ENCODE measurements at regions not wholly inside any gene's neighbourhood (a gene's known extent, or its start where the extent isn't known, plus 50 kb on each side); places are given as distances from the start of the nearest gene placed in this dataset.

DNA sequence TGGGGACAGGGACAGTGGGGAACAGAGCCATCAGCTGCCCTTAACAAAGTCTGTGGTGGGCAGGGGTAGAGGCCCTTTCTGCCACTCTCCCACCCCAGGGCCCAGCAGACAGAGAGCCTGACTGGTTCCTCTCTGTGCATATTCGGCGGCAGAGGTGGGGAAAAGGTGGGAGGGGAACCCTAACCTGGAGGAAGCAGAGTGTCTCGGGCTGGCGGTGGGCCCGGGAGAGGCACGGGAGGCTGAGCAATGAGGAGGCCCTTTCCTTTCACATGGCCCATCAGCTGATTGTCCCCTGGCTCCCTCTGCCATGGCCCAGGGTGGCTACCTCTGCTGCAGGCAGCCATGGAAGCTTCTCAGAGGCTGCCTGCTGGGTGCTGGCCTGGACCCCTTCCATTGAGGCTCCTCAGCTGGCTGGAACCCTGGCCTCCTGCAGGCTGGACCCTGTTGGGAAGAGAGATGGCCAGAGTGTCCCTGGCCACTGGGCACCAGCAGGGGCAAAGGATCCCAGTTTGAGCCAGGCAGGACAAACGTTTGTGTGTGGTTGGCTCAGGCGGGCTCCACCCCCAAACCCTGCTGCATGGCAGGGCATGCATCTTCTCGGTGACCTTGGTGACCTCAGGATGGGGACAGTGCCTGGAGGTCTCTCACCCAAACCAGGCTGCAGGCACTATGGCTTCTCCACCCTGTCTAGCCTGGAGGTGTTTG lies 202.8 kb upstream of the ZNF536 start:
- TF ChIP-seq, protein P1, sequence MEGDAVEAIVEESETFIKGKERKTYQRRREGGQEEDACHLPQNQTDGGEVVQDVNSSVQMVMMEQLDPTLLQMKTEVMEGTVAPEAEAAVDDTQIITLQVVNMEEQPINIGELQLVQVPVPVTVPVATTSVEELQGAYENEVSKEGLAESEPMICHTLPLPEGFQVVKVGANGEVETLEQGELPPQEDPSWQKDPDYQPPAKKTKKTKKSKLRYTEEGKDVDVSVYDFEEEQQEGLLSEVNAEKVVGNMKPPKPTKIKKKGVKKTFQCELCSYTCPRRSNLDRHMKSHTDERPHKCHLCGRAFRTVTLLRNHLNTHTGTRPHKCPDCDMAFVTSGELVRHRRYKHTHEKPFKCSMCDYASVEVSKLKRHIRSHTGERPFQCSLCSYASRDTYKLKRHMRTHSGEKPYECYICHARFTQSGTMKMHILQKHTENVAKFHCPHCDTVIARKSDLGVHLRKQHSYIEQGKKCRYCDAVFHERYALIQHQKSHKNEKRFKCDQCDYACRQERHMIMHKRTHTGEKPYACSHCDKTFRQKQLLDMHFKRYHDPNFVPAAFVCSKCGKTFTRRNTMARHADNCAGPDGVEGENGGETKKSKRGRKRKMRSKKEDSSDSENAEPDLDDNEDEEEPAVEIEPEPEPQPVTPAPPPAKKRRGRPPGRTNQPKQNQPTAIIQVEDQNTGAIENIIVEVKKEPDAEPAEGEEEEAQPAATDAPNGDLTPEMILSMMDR (IDR thresholded peaks at IDR 0.05; ENCODE audit: borderline replicate concordance, control extremely low read depth, extremely low read depth, insufficient read depth, missing control alignments) = no peak
- no peak for DNase-seq (ENCODE audit: low spot score)
- in situ Hi-C loops (cut with MboI; ENCODE audit: low sequenced_read_pairs, unreplicated experiment) = no loop called here

DNA sequence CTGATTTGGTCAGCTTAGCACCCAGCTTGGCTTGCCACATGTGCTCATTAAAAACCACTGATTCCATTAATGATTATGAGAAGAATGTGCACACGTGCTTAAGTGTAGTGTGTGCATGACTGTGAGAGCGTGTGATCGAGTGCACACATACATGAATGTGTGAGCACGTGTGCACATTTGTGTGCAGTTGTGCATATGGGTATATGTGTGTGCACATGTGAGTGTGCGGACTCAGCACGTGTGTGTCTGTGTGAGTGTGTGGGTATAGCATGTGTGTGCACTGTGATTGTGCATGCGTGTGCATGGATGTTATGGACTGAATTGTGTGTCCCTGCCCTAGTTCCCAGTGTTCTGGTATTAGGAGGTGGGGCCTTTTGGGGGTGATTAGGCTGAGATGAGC lies 202.1 kb upstream of the ZNF536 start:
- in situ Hi-C loops (cut with MboI; ENCODE audit: low sequenced_read_pairs, unreplicated experiment) = no loop called here
- DNase-seq (ENCODE audit: low spot score) = no peak
- TF ChIP-seq, protein P1 (IDR thresholded peaks at IDR 0.05; ENCODE audit: borderline replicate concordance, control extremely low read depth, extremely low read depth, insufficient read depth, missing control alignments) = no peak

DNA sequence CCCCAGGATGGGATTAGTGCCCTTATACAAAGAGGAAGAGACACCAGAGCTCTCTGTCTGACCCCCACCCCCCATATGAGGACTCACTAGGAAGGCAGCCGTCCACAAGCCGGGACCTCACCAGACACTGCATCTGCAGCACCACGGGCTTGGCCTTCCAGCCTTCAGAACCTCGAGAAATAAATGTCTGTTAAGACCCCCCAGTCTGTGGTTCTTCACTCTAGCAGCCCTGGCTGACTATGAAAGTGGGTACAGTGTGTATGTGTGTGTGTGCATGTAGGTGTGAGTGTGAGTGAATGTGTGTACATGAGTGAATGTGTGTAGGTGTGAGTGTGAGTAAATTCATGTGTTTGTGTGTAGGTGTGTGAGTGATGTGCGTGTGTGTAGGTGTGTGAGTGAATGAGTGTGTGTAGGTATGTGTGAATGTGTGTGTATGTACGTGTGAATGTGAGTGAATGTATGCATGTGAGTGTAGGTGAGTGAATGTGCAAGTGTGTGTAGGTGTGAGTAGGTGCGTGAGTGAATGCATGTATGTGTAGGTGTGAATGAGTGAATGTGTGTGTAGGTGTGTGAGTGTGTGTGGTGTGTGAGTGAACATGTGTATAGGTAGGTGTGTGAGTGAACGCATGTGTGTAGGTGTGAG lies 201.6 kb upstream of the ZNF536 start:
- TF ChIP-seq, protein P1 (IDR thresholded peaks at IDR 0.05; ENCODE audit: borderline replicate concordance, control extremely low read depth, extremely low read depth, insufficient read depth, missing control alignments) = no peak
- no peak for DNase-seq (ENCODE audit: low spot score)
- in situ Hi-C loops (cut with MboI; ENCODE audit: low sequenced_read_pairs, unreplicated experiment) = no loop called here

DNA sequence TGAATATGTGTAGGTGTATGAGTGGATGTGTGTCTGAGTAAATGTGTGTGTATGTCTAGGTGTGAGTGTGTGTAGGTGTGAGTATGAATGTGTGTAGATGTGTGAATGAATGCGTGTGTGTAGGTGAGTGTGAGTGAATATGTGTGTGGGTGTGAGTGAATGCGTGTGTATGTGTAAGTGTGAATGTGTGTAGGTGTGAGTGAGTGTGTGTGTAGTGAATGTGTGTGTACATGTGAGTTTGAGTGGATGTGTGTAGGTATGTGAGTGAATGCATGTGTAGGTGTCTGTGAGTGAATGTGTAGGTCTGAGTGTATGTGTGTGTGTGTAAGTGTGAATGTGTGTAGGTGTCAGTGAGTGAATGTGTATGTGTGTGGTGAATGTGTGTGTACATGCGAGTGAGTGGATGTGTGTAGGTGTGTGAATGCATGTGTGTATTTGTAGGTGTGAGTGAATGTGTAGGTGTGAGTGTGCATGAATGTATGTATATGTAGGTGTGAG lies 201.0 kb upstream of the ZNF536 start:
- DNase-seq (ENCODE audit: low spot score) = no peak
- in situ Hi-C loops (cut with MboI; ENCODE audit: low sequenced_read_pairs, unreplicated experiment) = no loop called here
- TF ChIP-seq, protein P1 (IDR thresholded peaks at IDR 0.05; ENCODE audit: borderline replicate concordance, control extremely low read depth, extremely low read depth, insufficient read depth, missing control alignments) = no peak

DNA sequence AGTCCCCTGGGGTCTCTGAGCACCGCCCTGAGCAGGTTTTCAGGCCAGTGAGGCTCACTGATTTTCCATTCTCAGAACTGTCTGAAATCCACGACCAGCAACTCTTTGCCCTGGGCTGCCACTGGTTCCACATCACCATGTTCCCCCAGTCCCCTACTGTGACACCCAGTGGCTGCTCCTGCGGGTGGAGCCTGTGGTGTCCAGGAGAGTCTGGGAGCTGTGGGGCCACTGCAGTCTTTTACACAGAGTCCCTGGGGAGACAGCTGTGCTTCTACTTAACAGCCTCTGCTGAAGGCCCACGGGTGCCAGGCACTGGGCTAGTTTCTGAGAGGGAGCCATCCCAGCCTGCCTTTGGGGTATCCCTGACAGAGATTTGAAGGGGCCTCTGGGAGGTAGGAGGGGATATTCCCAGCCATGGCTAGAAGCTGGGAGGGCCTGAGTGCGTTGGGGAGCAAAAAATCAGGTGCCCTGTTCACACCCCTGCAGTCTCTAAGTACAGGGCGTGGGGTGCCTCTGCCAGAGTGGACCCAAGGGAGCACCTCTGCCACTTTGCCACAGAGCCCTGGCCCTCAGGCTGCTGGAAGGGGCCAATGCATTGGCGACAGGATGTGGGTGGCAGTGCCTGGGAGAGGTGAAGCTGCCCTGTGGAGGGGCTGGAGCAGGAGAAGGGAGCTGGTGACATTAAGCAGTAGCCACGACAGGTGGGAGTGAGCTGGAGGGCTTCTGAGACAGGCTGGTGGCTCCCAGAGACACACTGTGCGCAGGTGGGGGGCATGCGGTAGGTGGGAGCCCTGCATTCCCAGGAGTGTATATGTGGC lies 200.2 kb upstream of the ZNF536 start:
- in situ Hi-C loops (cut with MboI; ENCODE audit: low sequenced_read_pairs, unreplicated experiment) = no loop called here
- no peak for DNase-seq (ENCODE audit: low spot score)
- TF ChIP-seq, protein P1 (IDR thresholded peaks at IDR 0.05; ENCODE audit: borderline replicate concordance, control extremely low read depth, extremely low read depth, insufficient read depth, missing control alignments) = no peak

DNA sequence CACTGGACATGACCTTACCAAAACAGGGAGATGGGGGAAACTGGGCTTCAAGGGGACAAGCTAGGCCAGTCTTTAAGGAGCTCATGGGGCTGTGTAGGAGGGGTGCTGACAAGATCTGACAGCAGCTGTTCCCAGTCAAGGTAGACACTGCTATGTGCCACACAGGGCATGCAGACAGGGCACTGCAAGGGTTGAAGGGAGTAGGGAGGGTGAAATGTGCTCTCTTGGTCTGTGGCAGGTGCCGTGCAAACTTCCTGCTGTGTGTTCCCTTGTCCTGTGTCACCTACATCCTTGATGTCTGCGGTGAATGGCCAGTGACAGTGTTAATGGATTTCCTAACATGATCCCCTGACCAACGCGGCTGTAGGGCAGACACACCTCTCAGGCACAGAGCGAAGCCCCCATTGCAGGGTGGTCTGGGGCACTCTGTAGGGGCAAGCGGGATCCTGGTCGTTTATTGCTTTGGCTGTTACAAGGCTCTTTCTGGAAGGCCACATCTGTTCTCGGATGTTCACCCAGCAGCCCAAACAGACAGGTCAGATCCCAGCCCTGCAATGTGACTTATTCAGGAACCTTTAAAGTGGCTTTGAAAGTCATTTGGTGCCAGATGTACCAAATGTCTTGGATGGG lies 199.5 kb upstream of the ZNF536 start:
- TF ChIP-seq, protein P1 (IDR thresholded peaks at IDR 0.05; ENCODE audit: borderline replicate concordance, control extremely low read depth, extremely low read depth, insufficient read depth, missing control alignments) = no peak
- DNase-seq (ENCODE audit: low spot score) = no peak
- in situ Hi-C loops (cut with MboI; ENCODE audit: low sequenced_read_pairs, unreplicated experiment) = no loop called here
